ENCODE measurements at regions not wholly inside any gene's neighbourhood (a gene's known extent, or its start where the extent isn't known, plus 50 kb on each side); places are given as distances from the start of the nearest gene placed in this dataset.

DNA sequence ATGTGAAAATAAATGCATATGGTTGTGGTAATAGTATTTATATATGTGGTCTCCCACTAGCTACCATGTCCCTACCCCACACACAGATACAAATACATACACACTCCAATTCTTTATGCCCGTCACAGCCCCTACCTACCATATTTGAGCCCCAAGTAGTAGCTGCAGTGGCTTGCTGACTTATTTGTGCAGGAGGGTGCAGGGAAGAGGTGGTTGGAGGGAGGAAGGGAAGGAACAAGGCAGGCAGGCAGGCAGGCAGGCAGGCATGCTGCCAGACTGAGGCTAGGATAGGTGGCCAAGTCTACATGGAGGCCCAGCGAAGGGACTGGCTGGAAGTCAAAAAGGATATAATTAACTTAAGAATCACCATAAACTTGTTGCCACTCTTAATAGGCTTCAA is 82.9 kb downstream of the SCN11A start:
- Histone ChIP-seq H3K36me3 (ENCODE audit: insufficient read depth, low read length) (no peaks in the 10 kb centered on the region), H3F3A (ENCODE audit: low read depth) (no peaks in the 10 kb centered on the region), H2AFZ (ENCODE audit: low read length) (no peak overlapping the region), H3K79me2 (ENCODE audit: insufficient read depth, low read length) (no peaks in the 10 kb centered on the region), H3K4me3 (ENCODE audit: low read length, poor library complexity, severe bottlenecking) (no peak overlapping the region), H3K27me3 (ENCODE audit: insufficient read depth, low read length, poor library complexity, severe bottlenecking) (no peaks in the 10 kb centered on the region), H3K4me1 (ENCODE audit: insufficient read depth, low read length, poor library complexity, severe bottlenecking) (no peaks in the 10 kb centered on the region), H4K20me1 (ENCODE audit: insufficient read depth, low read length, poor library complexity, severe bottlenecking) (no peaks in the 10 kb centered on the region), H3K9me2 (replicated peaks; ENCODE audit: low read depth, low read length) (no peaks in the 10 kb centered on the region), H3K9ac (ENCODE audit: low read depth, low read length, poor library complexity, severe bottlenecking) (no peak overlapping the region), H3K9me3 (ENCODE audit: insufficient read depth, low read depth, low read length) (no peaks in the 10 kb centered on the region), H3K4me2 (ENCODE audit: low read depth, low read length, poor library complexity, severe bottlenecking) (no peak overlapping the region)
- TF ChIP-seq, protein P1, sequence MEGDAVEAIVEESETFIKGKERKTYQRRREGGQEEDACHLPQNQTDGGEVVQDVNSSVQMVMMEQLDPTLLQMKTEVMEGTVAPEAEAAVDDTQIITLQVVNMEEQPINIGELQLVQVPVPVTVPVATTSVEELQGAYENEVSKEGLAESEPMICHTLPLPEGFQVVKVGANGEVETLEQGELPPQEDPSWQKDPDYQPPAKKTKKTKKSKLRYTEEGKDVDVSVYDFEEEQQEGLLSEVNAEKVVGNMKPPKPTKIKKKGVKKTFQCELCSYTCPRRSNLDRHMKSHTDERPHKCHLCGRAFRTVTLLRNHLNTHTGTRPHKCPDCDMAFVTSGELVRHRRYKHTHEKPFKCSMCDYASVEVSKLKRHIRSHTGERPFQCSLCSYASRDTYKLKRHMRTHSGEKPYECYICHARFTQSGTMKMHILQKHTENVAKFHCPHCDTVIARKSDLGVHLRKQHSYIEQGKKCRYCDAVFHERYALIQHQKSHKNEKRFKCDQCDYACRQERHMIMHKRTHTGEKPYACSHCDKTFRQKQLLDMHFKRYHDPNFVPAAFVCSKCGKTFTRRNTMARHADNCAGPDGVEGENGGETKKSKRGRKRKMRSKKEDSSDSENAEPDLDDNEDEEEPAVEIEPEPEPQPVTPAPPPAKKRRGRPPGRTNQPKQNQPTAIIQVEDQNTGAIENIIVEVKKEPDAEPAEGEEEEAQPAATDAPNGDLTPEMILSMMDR (conservative IDR thresholded peaks at IDR 0.05; ENCODE audit: low read length), result no peak
- no peak for TF ChIP-seq EZH2phosphoT487 (IDR thresholded peaks at IDR 0.05; ENCODE audit: borderline replicate concordance)

DNA sequence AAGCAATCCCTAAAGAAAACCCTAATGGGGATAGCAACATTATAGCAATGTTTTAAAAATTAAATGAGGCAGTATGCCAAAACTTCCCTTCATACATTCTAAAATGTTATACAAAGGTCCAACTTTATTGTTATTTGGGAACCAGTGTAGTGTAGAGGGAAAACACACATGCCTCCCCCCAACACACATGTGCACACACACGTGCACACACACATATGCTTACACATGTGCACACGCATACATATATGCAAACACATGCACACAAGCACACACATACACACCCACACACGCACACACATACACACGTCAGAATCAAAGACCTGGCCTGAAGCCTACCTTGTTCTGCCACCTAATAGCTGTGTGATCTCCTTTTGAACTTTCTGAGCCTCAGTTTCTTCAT is 83.3 kb downstream of the SCN11A start:
- no peaks in the 10 kb centered on the region for H3K36me3 ChIP-seq (ENCODE audit: insufficient read depth, low read length)
- H3K27me3 ChIP-seq (ENCODE audit: insufficient read depth, low read length, poor library complexity, severe bottlenecking), result no peaks in the 10 kb centered on the region
- no peak overlapping the region for H2AFZ ChIP-seq (ENCODE audit: low read length)
- H3K4me2 ChIP-seq (ENCODE audit: low read depth, low read length, poor library complexity, severe bottlenecking), result no peak overlapping the region
- no peak overlapping the region for H3K4me3 ChIP-seq (ENCODE audit: low read length, poor library complexity, severe bottlenecking)
- no peaks in the 10 kb centered on the region for H3K79me2 ChIP-seq (ENCODE audit: insufficient read depth, low read length)
- no peaks in the 10 kb centered on the region for H4K20me1 ChIP-seq (ENCODE audit: insufficient read depth, low read length, poor library complexity, severe bottlenecking)
- no peaks in the 10 kb centered on the region for H3K4me1 ChIP-seq (ENCODE audit: insufficient read depth, low read length, poor library complexity, severe bottlenecking)
- H3F3A ChIP-seq (ENCODE audit: low read depth), result no peaks in the 10 kb centered on the region
- no peak overlapping the region for H3K9ac ChIP-seq (ENCODE audit: low read depth, low read length, poor library complexity, severe bottlenecking)
- H3K9me3 ChIP-seq (ENCODE audit: insufficient read depth, low read depth, low read length), result no peaks in the 10 kb centered on the region
- H3K9me2 ChIP-seq (replicated peaks; ENCODE audit: low read depth, low read length), result no peaks in the 10 kb centered on the region
- TF ChIP-seq, protein P1 (conservative IDR thresholded peaks at IDR 0.05; ENCODE audit: low read length), result no peak
- TF ChIP-seq EZH2phosphoT487 (IDR thresholded peaks at IDR 0.05; ENCODE audit: borderline replicate concordance), result no peak

DNA sequence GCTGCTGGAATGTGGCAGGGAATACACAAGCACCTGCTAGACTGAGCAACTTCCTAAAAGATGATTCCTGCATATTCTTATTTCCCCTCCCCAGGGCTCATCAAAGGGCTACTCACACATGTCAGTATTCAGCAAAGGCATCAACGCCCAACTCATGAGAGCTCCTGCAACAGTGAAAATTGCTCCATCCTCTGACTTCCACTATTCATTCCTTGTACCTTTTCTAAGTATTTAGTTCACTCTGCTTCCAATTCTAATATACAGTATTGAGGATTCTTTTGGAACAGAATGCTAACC is 84.1 kb downstream of the SCN11A start:
- no peak overlapping the region for H3K4me2 ChIP-seq (ENCODE audit: low read depth, low read length, poor library complexity, severe bottlenecking)
- no peaks in the 10 kb centered on the region for H3K4me1 ChIP-seq (ENCODE audit: insufficient read depth, low read length, poor library complexity, severe bottlenecking)
- no peaks in the 10 kb centered on the region for H3K9me3 ChIP-seq (ENCODE audit: insufficient read depth, low read depth, low read length)
- no peaks in the 10 kb centered on the region for H4K20me1 ChIP-seq (ENCODE audit: insufficient read depth, low read length, poor library complexity, severe bottlenecking)
- no peak overlapping the region for H2AFZ ChIP-seq (ENCODE audit: low read length)
- H3K4me3 ChIP-seq (ENCODE audit: low read length, poor library complexity, severe bottlenecking), result no peak overlapping the region
- H3K27me3 ChIP-seq (ENCODE audit: insufficient read depth, low read length, poor library complexity, severe bottlenecking), result no peaks in the 10 kb centered on the region
- no peaks in the 10 kb centered on the region for H3F3A ChIP-seq (ENCODE audit: low read depth)
- H3K36me3 ChIP-seq (ENCODE audit: insufficient read depth, low read length), result no peaks in the 10 kb centered on the region
- TF ChIP-seq, protein P1 (conservative IDR thresholded peaks at IDR 0.05; ENCODE audit: low read length), result no peak
- TF ChIP-seq EZH2phosphoT487 (IDR thresholded peaks at IDR 0.05; ENCODE audit: borderline replicate concordance), result no peak
- H3K79me2 ChIP-seq (ENCODE audit: insufficient read depth, low read length), result no peaks in the 10 kb centered on the region
- H3K9me2 ChIP-seq (replicated peaks; ENCODE audit: low read depth, low read length), result no peaks in the 10 kb centered on the region
- no peak overlapping the region for H3K9ac ChIP-seq (ENCODE audit: low read depth, low read length, poor library complexity, severe bottlenecking)

Data from Loucy (cell line).